ENCODE measurements at regions not wholly inside any gene's neighbourhood (a gene's known extent, or its start where the extent isn't known, plus 50 kb on each side); places are given as distances from the start of the nearest gene placed in this dataset.
A peak's percentile ranks its signal among the peaks of the same experiment; 100 is the strongest.
"Not testable (repeated sequence)": the region's sequence is repeated elsewhere in the genome, so short reads cannot be mapped to it uniquely, and the experiment has no call there.

DNA sequence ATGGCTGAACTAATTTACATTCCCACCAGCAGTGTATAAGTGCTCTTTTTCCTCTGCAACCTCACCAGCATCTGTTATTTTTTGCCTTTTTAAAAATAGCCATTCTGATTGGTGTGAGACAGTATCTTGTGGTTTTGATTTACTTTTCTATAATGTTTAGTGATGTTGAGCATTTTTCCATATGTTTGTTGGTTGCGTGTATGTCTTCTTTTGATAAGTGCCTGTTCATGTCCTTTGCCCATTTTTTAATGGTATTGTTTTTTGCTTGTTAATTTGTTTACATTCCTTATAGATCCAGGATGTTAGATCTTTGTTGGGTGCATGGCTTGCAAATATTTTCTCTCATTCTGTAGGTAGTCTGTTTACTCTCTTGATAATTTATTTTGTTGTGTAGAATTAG is 169.9 kb downstream of the PRL start:
- DNase-seq, result no peak

DNA sequence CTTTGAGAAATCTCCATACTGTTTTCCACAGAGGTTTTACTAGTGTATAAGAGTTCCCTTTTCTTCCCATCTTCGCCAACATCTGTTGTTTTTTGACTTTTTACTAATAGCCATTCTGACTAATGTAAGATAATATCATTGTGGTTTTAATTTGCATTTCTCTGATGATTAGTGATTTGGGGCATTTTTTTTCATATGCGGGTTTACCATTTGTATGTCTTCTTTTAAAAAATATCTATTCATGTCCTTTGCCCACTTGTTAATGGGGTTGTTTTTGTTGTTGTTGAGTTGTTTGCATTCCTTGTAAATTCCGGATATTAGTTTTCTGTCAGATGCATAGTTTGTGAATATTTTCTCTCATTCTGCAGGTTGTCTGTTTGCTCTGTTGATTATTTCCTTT is 167.1 kb downstream of the PRL start:
- DNase-seq, result no peak

DNA sequence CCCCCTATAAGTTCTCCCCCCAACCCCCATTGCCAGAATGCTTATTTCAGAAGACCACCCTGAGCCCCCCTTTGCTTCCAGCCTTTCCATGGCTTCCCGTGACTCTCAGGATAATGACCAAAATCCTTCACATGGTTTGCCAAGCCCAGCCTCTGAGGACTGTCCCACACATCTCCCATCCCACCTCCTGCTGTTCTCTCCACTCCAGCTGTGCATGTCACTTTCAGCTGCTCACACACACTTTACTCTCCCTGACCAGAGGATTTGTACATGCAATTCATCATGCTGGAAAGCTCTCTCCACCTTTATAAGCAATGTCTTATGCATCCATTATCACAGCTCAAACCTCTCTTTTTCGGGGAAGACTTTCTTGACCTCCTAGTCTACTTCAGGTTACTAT is 164.2 kb downstream of the PRL start:
- no peak for DNase-seq

DNA sequence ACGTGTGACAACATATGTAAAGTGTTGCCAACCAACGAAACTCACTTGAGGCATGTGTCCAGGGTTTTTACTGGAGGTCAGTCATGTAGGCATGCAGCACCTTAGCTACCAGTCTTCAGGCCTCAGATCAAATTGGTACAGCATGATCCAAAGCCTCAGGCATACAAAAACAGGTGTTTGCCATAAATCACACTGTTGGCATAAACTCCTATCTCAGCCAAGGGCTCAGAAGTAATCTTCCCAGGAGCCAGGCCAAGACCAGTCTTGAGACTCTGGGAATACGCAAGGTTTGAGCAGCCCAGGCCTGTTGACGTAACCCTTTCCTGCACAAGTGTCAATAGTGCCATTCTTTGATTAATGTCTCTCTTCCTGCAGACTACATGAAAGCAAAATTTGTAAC is 163.5 kb downstream of the PRL start:
- DNase-seq, result no peak

DNA sequence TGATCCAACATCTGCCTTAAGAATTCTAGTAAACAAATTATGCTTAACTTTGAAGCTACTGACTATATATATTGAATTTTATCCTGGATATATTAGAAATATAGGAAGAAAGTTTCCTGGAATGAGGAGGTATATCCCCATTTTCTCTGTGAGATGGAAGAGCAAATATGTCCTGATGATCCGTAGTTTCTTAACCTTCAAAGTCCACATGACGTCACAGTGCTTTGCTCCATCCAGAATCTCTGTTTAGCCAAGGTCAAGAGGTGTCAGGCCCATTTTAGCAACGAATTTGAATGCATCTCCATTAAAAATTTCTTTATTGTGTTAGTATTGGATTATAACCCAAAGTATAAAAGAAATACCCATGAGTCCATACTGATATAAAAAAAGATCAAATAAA is 162.5 kb downstream of the PRL start:
- no peak for DNase-seq

DNA sequence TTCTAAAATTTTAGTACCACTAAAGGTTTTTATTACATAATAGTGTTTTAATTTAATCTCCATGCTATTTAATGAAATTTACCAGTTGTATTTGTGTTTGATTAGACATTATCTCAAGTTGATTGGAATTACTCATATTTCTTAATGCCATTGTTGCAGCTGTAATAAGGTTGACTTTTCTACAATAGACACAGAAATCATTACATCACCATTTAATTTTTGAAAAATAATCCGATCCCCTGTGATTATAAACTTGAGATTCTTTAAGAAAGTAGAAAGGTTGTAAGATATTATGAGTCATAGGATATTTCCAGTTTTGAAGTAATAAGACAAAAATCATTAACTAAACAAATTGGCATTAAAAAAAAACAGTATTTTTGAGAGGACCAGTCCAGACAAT is 161.4 kb downstream of the PRL start:
- no peak for DNase-seq

DNA sequence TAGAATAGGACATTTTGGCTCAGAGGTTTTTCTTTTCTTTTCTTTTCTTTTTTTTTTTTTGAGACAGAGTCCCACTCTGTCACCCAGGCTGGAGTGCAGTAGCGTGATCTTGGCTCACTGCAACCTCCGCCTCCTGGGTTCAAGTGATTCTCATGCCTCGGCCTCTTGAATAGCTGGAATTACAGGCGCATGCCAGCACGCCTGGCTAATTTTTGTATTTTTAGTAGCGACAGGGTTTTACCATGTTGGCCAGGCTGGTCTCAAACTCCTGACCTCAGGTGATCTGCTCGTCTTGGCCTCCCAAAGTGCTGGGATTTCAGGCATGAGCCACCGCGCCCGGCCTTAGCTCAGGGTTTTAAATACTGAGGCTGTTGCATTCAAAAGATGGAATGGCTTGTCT is 156.1 kb downstream of the PRL start:
- DNase-seq, result not testable (repeated sequence)

DNA sequence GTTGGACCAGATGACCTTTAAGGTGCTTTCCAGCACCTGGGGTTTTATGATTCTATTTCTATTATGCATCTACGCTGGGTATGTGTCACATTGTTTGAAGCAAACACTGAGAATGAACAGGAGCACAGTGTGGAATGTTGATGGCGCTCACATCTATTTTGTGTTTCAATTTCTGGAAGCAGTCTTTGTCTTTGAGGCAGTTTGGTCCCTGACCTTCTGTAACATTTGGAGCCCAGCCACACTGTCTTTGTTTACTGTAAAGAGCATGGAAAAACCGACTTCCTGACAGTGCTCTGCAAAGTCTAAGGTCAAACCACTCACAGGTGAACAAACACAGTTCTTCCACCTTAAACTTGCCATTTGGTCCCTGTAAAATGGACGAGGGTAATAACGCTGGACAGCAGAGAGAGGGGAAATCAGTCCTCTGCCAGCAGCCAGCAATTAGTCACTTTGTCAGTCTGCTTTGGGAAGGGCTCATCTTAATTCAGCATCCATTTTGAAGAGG is 155.5 kb downstream of the PRL start:
- no peak for DNase-seq

DNA sequence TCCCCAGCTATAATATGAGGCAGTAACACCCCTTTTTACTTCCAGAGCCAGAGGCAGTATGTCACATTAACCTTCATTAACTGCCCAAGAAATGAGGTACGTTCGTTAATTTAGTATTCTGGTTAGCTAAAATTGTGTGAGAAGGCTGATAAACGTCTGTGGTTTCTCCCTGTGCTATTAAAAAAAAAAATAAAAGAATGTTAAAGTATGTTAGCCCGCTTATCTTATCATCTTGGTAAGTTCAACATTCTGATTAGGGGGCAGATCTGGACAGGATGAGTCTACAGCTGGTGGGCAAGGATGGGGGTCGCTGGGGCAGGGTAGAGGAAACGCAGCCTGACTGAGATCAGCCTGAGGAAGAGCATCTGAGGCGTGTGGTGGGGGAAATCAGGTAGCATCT is 154.0 kb downstream of the PRL start:
- no peak for DNase-seq

DNA sequence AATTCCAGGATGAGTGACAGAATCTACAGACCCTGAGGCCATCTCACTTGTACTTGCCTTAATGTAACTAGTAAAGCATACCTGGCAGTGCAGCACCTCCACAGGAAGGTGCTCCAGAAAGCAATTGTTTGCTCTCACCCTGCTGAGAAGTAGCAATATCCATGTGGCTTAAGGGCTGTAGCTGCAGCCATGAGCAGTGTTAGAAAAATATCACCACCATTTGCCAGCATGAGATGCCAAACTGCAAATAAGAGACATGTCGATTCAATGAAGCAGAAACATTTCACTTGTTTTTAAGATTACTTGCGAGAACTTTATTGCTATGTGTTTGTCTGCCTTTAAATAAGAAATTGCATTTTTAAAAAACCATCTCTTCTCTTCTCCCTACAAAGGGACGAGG is 151.5 kb downstream of the PRL start:
- no peak for DNase-seq

DNA sequence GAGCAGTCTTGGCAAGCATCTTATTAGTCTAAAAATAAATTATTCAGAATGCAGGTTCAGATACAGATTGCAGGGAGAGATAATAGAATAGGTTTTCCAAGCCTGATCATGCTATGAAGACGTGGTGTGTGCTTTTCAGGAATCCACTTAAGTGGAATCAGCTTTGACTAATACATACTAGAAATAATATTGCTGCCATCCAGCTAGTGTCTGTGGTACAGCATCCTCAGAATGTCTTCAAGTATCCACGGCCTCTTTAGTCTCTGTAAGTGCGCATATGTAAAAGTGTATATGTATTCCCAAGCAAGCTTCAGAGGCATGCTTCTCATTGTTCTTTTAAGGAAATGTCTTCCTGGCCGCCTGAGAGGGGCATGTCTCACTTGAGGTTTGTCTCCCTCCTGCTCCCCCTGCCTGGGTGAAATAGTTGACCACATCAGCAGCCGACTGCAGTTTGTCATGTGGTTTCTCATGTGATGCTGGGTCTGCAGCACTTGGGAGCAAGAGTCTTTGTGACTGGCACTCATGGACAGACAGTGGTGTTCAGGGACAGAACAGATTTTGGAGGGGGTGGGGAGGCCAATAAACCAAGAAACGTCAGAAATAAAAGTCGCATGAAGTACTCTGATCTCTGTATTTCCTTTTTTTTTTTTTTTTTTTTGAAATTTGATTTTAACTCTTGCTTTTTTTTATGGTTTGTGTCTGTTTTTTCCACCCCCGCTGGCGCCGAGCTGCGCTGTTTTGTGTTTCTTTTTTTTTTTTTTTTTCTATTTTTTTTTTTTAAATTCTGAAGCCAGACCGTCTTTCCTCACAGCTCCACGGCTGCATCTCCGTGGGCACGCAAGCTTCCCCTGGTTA is 150.8 kb downstream of the PRL start:
- DNase-seq, result peak; percentile 10

DNA sequence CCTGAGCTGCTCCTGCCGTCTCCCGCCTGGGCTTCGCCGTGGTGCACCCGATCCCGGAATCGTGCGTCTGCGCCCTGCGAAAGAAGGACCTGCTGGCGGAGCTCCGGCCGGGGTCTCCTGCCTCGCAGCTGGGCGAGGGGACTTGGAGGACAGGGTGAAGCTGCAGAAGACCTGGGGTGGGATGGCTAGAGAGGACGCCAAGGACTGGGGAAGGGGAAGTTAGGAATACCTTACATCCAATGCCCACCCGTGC is 150.2 kb downstream of the PRL start:
- DNase-seq, result no peak

DNA sequence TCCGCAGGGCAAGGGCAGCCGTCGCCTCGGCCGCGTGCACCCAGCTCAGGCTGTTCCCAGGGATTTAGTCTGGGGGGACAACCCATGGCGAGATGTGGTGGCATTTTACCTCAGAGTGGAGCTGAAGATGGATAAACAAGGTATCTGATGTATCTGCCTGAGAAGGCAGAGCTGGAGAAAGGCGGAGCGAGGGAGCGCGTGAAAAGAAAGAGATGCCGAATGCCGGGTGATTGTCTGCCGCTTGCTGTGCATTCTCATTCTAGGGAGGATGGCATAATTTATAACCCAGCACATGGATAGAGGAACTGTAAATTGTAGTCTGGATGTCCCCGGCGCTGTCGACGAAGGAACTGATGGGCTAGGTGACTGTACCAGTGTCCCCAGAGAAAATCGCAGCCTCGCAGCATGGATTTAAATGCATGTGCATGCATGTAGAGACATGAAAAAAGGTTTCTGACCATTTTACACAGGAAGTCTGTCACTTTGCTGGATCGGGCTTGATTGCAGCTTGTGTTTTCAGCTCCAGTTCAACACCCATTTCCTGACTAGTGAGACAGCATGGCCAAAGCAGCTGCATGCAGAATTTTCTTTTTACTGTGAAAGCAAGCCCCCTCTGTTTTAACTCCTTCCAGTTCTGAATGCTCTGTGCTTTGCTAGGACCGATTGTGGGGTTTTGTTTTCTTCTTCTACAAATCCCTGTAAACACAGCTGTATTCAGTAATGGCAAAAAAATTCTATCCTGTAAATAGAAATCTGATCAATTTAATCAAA is 149.7 kb downstream of the PRL start:
- peak; percentile 13 for DNase-seq

DNA sequence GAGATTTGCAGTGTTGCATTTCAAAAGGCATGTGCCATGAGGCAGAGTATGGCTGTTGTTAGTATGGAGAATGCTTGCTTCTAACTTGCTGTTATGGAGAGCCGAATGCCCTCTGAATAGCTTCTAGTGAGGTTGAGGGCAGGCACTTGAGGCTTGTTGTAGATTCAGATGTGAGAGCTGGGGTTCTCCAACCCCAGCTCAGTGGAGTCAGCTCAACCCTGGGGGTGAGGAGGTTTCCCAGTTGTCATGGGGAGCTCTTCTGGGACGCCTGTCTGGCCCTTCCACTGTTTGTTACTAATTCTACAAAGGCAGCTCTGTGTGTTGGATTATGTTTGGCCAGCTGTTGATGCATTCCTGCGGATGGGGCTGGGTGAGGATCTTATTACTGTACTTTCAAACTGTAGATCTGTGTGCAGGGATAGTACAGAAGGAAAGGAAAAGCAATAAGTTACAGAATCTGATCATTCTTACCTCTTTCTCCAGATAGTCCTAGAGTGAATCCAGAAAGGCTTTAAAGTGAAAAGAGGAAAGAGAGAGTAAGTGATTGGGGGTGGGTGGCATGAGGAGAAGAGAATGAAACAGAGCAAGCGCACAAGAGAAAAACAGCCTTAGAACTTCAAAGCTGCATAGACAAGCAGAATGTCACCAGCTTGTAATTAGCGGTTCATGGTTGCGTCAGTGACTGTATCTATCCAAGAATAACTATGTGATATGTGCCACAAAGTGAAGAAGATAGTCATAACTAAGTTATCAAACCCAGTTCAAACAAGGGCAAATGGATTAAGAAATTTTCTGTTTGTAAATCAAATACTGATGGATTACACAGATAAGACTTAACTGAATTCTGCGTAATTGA is 148.7 kb downstream of the PRL start:
- DNase-seq, result peak; percentile 5

DNA sequence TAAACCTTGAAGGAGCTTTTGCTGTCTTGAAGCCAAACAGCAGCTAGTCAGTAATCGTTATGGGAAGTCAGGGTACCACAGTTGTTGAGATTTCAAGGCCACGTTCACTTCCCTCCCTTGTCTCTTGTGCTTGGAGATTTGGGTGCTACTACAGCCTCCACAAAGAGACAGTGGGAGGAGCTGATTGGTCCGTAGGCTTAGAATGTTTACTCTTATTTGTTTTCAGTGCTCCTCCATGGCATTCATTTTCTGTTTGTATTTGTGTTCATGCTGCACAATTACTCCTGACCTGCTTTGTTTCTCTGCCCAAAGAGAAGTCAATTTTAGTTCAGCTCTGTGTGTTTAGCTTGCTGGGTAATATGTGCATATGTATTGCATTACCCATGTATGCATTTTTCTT is 147.7 kb downstream of the PRL start:
- DNase-seq, result no peak

DNA sequence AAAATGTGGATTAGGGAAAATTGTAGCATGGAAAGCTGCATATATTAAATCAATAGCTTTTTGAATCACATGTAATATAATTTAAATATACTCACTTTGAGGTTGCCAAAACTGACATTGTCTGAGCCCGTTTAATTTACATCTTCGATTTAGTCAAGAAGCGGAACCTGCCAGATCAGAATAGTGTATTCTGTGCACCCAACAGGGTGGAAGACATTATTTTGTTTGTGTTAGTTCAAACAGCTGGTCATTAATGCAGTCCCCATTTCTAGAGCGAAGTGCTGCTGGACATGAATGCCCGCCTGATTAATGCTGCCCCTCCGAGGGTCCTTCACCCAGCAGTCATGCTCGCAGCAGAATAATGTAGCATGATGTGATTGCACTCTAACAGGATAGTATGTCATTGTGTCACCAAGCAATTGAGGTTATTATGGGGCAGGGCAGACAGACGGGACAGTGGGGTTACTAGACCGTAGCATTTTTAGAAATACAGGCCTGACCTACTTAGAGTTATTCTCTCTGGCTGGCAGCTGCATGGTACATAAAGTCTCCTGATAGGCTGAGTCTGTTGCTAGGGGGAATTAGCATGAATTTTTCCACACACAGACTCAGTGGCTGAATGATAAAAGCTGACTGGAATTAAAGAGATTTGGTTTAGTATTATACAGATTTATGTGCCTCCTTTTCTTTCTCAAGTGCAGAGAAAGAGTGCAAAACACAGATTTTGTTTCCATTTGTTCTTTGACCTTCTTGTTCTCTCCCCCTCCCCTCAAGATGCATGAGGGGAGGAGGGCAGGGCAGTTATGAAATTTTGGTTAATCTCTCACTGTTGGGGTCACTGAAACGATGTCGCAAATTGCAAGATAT is 147.1 kb downstream of the PRL start:
- DNase-seq, result no peak

DNA sequence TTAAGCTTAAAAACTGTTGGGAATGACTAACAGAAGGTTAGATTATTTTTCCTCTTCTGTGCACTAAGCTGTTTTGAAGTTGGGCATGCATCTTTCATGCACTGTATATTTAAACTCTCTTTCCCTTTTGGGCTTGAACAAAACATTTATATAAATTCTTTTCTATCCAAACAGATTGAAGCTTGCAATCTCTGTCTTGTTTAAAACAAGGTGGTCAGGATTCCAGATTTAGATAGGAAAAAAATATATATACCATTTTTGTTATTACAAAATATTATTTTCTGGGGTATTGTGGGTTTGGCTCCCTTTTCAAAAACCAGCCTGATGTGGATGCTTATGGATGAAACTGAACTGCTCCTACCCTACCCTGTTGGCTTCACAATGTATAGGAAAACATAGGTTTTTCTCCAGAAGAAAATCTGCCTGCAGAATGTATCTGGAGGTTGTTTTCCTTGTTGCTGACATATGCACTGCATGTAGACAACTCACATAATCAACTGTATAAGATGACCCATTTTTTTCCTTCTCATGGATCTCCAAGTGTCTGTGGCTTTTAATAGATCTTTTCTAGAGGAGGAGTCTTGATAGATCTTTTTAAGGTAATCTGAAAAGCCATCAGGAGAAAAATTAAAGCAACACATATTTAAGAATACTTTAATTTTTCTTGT is 146.3 kb downstream of the PRL start:
- DNase-seq, result no peak

DNA sequence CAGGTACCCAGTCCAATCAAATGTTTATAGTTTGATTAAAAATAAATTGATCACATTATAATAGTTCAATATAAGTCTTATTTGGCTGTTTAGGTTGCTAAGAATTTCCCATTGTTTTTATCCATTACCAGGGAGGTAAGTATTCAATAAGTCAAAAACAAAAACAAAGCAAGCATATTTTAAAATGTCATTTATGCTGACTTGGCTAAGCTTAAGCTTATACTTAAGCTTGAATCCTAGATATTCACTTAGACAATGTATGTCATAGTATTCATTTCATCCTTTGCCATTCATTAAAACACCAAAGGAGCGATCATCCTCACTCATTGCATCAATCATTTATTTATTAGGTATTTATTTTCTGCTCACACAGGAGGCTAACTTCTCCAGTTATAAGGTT is 144.9 kb downstream of the PRL start:
- no peak for DNase-seq

DNA sequence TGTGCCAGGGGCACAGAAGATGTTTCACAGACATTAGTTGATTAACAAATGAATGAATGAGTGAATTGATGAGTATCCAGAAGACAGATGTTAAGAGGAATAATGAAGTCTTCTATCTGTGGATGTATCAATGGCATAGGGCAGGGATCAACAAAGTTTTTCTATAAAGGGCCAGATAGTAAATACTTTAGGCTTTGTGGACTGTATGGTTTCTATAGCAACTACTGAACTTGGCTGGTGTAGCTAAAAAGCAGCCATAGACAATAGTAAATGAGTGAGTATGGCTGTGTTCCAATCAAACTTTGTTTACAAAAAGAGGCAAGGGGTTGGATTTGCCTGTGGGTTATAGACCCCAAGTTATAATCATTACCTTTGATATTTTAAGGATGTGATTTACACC is 144.0 kb downstream of the PRL start:
- no peak for DNase-seq

DNA sequence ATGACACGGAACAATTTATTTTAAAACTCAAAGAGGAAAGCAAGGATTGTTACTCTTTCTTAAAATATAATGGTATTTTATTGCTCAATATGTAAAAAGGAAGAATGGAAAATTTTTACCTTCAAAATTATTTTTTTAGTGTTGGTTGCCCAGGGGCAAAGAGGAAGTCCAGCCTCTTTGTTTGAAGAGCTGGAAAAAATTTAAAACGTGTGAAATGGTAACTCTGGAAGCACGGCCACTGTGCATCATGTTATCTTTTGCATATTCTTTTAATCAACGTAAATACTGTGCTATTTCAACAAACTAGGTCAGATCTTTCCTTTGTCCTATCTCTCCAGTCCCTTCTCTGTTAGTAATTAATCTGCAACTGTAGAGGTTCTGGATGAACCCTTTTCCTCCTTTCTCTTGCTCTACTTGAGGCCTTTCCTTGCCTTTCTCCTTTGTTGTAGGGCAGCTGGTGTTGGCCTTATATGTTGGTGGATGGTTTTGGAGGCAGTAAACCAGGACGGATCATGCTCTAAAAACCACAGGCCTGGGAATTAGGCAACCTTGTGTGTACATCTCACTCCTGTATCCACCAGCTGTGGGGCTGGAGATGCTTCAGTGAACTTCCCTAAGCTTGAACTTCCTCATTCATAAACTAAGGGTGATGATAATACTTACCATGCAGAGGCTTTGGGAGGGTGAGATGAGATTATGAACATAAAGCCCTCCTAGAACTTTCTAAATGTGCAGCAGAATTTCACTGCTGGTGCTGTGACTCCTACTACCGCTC is 143.3 kb downstream of the PRL start:
- no peak for DNase-seq

DNA sequence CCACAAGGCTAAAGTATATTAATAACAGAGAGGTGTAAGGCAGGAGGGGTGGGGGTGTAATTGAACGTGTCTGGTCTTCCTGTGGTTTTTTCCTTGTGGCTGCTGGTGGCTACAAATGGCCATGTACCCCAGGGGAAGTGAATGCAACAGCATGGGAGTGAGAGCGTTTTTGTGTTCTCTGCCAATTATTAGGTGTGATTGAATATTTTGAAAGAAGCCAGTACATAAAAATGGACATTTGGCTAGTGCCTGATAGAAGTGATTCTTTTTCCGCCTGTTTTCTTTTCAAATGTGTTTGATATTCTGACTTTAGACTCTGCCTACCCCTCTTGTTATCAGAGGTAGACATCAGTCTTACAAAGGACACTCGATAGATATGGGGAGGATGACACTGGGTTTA is 141.3 kb downstream of the PRL start:
- no peak for DNase-seq
